ENCODE measurements at regions not wholly inside any gene's neighbourhood (a gene's known extent, or its start where the extent isn't known, plus 50 kb on each side); places are given as distances from the start of the nearest gene placed in this dataset.

DNA sequence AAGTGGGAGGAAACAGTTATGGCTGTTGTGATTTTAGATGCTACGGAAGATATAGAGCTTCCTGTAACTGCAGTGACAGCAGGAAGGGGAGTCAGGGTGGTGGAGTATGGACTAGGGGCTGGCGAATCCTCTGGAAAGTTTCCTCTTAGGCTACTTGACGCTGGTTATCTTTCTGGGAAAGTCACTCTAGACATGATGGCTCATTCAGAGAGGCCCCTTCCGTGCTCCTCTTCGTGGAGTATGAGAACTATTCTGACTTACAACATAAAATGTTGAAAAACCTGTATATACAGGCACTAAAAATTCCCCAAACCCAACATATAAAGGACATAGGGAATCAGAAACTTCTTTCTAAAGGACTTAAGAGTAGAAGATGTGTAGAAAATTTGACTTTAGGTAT is 78.8 kb downstream of the C18orf54 start:
- TF ChIP-seq ZFP30 (CRISPR knock-in tag; IDR thresholded peaks at IDR 0.05) (no peak), ZNF70 (CRISPR knock-in tag; IDR thresholded peaks at IDR 0.05) (no peak), CSDC2 (CRISPR knock-in tag; IDR thresholded peaks at IDR 0.05) (no peak), ESRRG (CRISPR knock-in tag; IDR thresholded peaks at IDR 0.05) (no peak), ZC3H10 (CRISPR knock-in tag; IDR thresholded peaks at IDR 0.05) (no peak), ZNF565 (CRISPR knock-in tag; conservative IDR thresholded peaks at IDR 0.05; ENCODE audit: low read depth) (no peak), GLIS3 (CRISPR knock-in tag; IDR thresholded peaks at IDR 0.05) (no peak), SNAI2 (CRISPR knock-in tag; IDR thresholded peaks at IDR 0.05) (no peak), ISL1 (CRISPR knock-in tag; IDR thresholded peaks at IDR 0.05) (no peak), RARB (CRISPR knock-in tag; IDR thresholded peaks at IDR 0.05) (no peak), PPARA (CRISPR knock-in tag; IDR thresholded peaks at IDR 0.05; ENCODE audit: borderline replicate concordance) (no peak), ZFP3 (CRISPR knock-in tag; IDR thresholded peaks at IDR 0.05) (no peak), OSR1 (CRISPR knock-in tag; IDR thresholded peaks at IDR 0.05) (no peak), TOX (CRISPR knock-in tag; IDR thresholded peaks at IDR 0.05; ENCODE audit: borderline replicate concordance) (no peak), BACH2 (CRISPR knock-in tag; IDR thresholded peaks at IDR 0.05; ENCODE audit: borderline replicate concordance) (no peak), ARNTL (CRISPR knock-in tag; IDR thresholded peaks at IDR 0.05; ENCODE audit: borderline replicate concordance, low read depth) (no peak)
- TF ChIP-seq, protein P1, sequence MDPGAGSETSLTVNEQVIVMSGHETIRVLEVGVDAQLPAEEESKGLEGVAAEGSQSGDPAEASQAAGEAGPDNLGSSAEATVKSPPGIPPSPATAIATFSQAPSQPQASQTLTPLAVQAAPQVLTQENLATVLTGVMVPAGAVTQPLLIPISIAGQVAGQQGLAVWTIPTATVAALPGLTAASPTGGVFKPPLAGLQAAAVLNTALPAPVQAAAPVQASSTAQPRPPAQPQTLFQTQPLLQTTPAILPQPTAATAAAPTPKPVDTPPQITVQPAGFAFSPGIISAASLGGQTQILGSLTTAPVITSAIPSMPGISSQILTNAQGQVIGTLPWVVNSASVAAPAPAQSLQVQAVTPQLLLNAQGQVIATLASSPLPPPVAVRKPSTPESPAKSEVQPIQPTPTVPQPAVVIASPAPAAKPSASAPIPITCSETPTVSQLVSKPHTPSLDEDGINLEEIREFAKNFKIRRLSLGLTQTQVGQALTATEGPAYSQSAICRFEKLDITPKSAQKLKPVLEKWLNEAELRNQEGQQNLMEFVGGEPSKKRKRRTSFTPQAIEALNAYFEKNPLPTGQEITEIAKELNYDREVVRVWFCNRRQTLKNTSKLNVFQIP (CRISPR knock-in tag; IDR thresholded peaks at IDR 0.05; ENCODE audit: borderline replicate concordance, low read depth) = no peak
- TF ChIP-seq, protein P2, sequence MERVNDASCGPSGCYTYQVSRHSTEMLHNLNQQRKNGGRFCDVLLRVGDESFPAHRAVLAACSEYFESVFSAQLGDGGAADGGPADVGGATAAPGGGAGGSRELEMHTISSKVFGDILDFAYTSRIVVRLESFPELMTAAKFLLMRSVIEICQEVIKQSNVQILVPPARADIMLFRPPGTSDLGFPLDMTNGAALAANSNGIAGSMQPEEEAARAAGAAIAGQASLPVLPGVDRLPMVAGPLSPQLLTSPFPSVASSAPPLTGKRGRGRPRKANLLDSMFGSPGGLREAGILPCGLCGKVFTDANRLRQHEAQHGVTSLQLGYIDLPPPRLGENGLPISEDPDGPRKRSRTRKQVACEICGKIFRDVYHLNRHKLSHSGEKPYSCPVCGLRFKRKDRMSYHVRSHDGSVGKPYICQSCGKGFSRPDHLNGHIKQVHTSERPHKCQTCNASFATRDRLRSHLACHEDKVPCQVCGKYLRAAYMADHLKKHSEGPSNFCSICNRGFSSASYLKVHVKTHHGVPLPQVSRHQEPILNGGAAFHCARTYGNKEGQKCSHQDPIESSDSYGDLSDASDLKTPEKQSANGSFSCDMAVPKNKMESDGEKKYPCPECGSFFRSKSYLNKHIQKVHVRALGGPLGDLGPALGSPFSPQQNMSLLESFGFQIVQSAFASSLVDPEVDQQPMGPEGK (CRISPR knock-in tag; IDR thresholded peaks at IDR 0.05; ENCODE audit: borderline replicate concordance) = no peak
- TF ChIP-seq, protein P3, sequence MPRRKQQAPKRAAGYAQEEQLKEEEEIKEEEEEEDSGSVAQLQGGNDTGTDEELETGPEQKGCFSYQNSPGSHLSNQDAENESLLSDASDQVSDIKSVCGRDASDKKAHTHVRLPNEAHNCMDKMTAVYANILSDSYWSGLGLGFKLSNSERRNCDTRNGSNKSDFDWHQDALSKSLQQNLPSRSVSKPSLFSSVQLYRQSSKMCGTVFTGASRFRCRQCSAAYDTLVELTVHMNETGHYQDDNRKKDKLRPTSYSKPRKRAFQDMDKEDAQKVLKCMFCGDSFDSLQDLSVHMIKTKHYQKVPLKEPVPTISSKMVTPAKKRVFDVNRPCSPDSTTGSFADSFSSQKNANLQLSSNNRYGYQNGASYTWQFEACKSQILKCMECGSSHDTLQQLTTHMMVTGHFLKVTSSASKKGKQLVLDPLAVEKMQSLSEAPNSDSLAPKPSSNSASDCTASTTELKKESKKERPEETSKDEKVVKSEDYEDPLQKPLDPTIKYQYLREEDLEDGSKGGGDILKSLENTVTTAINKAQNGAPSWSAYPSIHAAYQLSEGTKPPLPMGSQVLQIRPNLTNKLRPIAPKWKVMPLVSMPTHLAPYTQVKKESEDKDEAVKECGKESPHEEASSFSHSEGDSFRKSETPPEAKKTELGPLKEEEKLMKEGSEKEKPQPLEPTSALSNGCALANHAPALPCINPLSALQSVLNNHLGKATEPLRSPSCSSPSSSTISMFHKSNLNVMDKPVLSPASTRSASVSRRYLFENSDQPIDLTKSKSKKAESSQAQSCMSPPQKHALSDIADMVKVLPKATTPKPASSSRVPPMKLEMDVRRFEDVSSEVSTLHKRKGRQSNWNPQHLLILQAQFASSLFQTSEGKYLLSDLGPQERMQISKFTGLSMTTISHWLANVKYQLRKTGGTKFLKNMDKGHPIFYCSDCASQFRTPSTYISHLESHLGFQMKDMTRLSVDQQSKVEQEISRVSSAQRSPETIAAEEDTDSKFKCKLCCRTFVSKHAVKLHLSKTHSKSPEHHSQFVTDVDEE (CRISPR knock-in tag; IDR thresholded peaks at IDR 0.05) = no peak
- TF ChIP-seq, protein P4, sequence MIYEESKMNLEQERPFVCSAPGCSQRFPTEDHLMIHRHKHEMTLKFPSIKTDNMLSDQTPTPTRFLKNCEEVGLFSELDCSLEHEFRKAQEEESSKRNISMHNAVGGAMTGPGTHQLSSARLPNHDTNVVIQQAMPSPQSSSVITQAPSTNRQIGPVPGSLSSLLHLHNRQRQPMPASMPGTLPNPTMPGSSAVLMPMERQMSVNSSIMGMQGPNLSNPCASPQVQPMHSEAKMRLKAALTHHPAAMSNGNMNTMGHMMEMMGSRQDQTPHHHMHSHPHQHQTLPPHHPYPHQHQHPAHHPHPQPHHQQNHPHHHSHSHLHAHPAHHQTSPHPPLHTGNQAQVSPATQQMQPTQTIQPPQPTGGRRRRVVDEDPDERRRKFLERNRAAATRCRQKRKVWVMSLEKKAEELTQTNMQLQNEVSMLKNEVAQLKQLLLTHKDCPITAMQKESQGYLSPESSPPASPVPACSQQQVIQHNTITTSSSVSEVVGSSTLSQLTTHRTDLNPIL (CRISPR knock-in tag; IDR thresholded peaks at IDR 0.05; ENCODE audit: low read depth) = no peak
- no peak for ATAC-seq

DNA sequence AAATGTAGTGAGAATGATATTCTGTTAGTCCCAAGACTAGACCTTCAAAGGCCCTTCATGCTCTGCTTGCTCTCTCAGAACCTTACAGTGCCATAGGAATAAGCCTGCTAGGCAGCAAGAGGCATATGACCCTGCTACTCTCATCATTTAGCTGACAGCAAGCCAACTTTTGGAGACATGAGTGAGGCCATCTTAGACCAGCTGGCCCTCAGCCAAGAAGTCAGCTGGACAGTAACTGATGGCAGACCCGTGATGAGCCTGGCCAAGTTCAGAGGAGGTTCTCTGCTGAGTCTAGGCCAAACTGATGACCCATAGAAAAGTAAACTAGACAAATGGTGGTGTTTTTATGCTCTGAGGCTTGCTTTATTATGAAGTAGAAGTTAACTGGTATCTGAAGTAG is 82.6 kb downstream of the C18orf54 start:
- TF ChIP-seq ESRRG (CRISPR knock-in tag; IDR thresholded peaks at IDR 0.05) = no peak
- TF ChIP-seq, protein P5, sequence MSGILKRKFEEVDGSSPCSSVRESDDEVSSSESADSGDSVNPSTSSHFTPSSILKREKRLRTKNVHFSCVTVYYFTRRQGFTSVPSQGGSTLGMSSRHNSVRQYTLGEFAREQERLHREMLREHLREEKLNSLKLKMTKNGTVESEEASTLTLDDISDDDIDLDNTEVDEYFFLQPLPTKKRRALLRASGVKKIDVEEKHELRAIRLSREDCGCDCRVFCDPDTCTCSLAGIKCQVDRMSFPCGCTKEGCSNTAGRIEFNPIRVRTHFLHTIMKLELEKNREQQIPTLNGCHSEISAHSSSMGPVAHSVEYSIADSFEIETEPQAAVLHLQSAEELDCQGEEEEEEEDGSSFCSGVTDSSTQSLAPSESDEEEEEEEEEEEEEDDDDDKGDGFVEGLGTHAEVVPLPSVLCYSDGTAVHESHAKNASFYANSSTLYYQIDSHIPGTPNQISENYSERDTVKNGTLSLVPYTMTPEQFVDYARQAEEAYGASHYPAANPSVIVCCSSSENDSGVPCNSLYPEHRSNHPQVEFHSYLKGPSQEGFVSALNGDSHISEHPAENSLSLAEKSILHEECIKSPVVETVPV (CRISPR knock-in tag; IDR thresholded peaks at IDR 0.05) = no peak
- no peak for TF ChIP-seq CSDC2 (CRISPR knock-in tag; IDR thresholded peaks at IDR 0.05)
- no peak for ATAC-seq

DNA sequence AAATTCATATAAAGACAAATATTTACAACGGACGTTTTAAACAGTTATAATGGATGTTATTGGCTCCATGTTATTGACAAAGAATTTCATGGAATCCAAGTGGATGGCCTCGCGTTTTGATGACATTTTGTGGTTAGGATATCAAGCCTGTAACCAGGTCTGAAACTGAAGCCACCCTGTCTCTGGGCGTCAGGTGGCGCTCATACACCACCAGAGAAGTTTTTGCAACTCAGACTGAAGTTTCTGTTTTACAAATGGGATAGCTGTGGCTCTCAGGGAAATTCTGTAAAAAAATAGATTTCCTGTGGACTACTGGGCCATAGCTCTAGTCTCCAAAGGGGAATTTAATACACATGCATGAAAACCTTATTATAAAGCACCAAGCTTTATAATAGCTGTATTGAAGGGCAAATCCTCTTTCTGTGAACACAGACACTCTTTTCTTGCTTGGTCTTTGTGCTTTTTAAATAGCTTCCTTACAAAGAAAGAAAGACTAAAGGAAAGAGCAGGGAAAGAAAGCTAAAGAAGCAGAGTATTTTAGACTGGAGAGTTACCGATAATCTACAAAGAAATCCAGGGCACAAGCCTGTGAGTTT is 86.7 kb downstream of the C18orf54 start:
- ATAC-seq = peak; percentile 97

More for the DNA sequence above, 86.7 kb downstream of the C18orf54 start:
- no peak for TF ChIP-seq ZFP3 (CRISPR knock-in tag; IDR thresholded peaks at IDR 0.05)
- TF ChIP-seq, protein P1 (CRISPR knock-in tag; IDR thresholded peaks at IDR 0.05; ENCODE audit: borderline replicate concordance, low read depth) = no peak

All from SK-N-SH treated with all-trans-retinoic acid at 6 μM for 48 hours (cell line).